BJ (cell line): ENCODE measurements at regions not wholly inside any gene's neighbourhood (a gene's known extent, or its start where the extent isn't known, plus 50 kb on each side); places are given as distances from the start of the nearest gene placed in this dataset.

Source experiments
- CTCF ChIA-PET: fragments of 350-600 bp; formaldehyde crosslinking; extraction: SDS; loops from one replicate; lab custom pipeline; 2021; ENCODE audit warnings: antibody characterized with exemption, inconsistent platforms; lab: Yijun Ruan, JAX
- POLR2A ChIA-PET: fragments of 300-600 bp; sonication (Branson Sonifier 250); formaldehyde crosslinking; extraction: SDS; loops from one replicate; lab custom pipeline; 2021; ENCODE audit warnings: antibody characterized with exemption; lab: Charles Lee
- DNase-seq: peaks from one replicate; pipeline ENCODE4 v3.0.0-alpha.2; 2011; ENCODE audit warnings: low read depth
- H3K27me3 ChIP-seq: 2 replicates; pipeline ENCODE4 v1.6.0; 2011; ENCODE audit warnings: low read length; ENCODE audit not compliant: control insufficient read depth, insufficient read depth
- H3K36me3 ChIP-seq: 2 replicates; pipeline ENCODE4 v1.5.1; 2011; ENCODE audit warnings: low read length; ENCODE audit not compliant: control insufficient read depth, insufficient read depth
- H3K4me3 ChIP-seq: 2 replicates; pipeline ENCODE4 v1.5.1; 2011; ENCODE audit warnings: low read depth, mild to moderate bottlenecking, control low read depth, low read length
- TF ChIP-seq, protein P1 (sequence below): IDR thresholded peaks from 2 replicates; pipeline ENCODE4 v1.5.1; 2011; ENCODE audit warnings: low read depth, mild to moderate bottlenecking, control low read depth, inconsistent platforms, low read length, moderate library complexity; ENCODE audit not compliant: insufficient read depth

GRCh38 chr2:236334122-236334876 lies 70.1 kb upstream of the ASB18 start:
- no peak for DNase-seq
- POLR2A ChIA-PET = no interaction called here

GRCh38 chr2:236335696-236336574 lies 71.7 kb upstream of the ASB18 start:
- H3K36me3 ChIP-seq = no peaks in the 10 kb centered on the region
- H3K4me3 ChIP-seq = no peak overlapping the region
- no peaks in the 10 kb centered on the region for H3K27me3 ChIP-seq
- CTCF ChIA-PET = no interaction called here
- POLR2A ChIA-PET = interaction anchor here (0.6 kb wide), 1 partner anchor 738 kb away, joined by 4 read pairs; no protein-coding TSS in a partner anchor
- TF ChIP-seq, protein P1, sequence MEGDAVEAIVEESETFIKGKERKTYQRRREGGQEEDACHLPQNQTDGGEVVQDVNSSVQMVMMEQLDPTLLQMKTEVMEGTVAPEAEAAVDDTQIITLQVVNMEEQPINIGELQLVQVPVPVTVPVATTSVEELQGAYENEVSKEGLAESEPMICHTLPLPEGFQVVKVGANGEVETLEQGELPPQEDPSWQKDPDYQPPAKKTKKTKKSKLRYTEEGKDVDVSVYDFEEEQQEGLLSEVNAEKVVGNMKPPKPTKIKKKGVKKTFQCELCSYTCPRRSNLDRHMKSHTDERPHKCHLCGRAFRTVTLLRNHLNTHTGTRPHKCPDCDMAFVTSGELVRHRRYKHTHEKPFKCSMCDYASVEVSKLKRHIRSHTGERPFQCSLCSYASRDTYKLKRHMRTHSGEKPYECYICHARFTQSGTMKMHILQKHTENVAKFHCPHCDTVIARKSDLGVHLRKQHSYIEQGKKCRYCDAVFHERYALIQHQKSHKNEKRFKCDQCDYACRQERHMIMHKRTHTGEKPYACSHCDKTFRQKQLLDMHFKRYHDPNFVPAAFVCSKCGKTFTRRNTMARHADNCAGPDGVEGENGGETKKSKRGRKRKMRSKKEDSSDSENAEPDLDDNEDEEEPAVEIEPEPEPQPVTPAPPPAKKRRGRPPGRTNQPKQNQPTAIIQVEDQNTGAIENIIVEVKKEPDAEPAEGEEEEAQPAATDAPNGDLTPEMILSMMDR = no peak
- DNase-seq = no peak

More at GRCh38 chr2:236334122-236334876, 70.1 kb upstream of the ASB18 start:
- Histone ChIP-seq H3K36me3 (no peaks in the 10 kb centered on the region), H3K4me3 (no peak overlapping the region), H3K27me3 (no peaks in the 10 kb centered on the region)
- TF ChIP-seq, protein P1 = no peak
- CTCF ChIA-PET = interaction anchor here (1.0 kb wide), 1 partner anchor 9 kb away, joined by 3 read pairs; no protein-coding TSS in a partner anchor

- no peak for DNase-seq
- Histone ChIP-seq H3K27me3 (no peaks in the 10 kb centered on the region), H3K36me3 (no peaks in the 10 kb centered on the region), H3K4me3 (no peak overlapping the region)
- TF ChIP-seq, protein P1 = no peak
- ChIA-PET CTCF (no interaction called here), POLR2A (interaction anchor here (0.6 kb wide), 1 partner anchor 737 kb away, joined by 4 read pairs; no protein-coding TSS in a partner anchor)
Observed at GRCh38 chr2:236336575-236337464, 72.6 kb upstream of the ASB18 start.

DNA sequence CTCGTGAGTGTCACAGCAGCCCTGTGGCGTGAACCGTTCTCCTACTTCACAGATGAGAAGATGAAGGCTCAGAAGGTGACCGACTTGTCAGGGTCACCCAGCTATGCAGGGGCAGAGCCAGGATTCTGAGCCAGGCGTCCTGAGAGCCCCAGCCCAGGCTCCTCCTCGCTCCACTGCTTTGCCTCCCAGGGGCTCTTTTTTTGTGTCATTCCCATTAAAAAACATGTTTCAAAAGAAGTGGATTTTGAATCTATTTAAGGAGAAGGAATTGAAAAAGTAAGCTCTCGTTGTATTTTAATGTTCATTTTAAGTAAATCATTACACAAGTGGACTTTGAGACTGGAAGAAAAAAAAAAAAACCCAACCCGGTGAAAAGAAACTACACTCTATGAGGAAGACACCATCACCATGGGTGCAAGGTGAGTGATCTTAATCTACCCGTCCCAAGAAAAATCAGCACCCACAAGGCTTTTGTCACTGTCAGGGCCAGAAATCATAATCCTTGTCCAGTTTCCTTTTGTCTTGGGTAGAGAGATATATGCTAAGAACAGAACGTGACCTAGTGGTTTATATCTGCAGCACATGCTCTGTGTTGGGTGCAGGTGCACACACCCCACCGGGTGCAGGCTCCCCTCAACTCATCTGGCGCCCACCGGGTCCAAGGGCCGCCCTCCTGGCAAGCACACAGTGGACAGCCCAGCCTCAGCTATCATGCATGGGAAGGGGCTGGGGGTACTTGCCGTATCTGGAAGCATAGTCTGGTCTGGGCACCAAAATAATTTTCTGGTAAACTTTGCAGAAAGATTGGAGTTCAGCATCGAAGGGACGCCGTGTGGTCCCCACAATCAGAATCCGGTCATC lies 73.5 kb upstream of the ASB18 start:
- ChIA-PET POLR2A (no interaction called here), CTCF (interaction anchor here (1.3 kb wide), 1 partner anchor 733 kb away, joined by 3 read pairs; no protein-coding TSS in a partner anchor)
- TF ChIP-seq, protein P1 = no peak
- no peaks in the 10 kb centered on the region for H3K36me3 ChIP-seq
- no peak for DNase-seq
- H3K27me3 ChIP-seq = no peaks in the 10 kb centered on the region
- H3K4me3 ChIP-seq = no peak overlapping the region
